Neural progenitor cell (in vitro differentiated cells): ENCODE measurements at regions not wholly inside any gene's neighbourhood (a gene's known extent, or its start where the extent isn't known, plus 50 kb on each side); places are given as distances from the start of the nearest gene placed in this dataset.
"Not testable (repeated sequence)": the region's sequence is repeated elsewhere in the genome, so short reads cannot be mapped to it uniquely, and the experiment has no call there.

Experiments used
- CTCF ChIP-seq: fragments of 200-600 bp; sonication (generic); IDR thresholded peaks from 2 replicates; pipeline ENCODE4 v1.5.1; 2017; ENCODE audit warnings: antibody characterized with exemption, mild to moderate bottlenecking
- EZH2 ChIP-seq: fragments of 200-600 bp; sonication (generic); IDR thresholded peaks from 2 replicates; pipeline ENCODE4 v1.6.1; 2017; ENCODE audit warnings: antibody characterized with exemption, mild to moderate bottlenecking, moderate library complexity
- EZH2phosphoT487 ChIP-seq: fragments of 200-600 bp; sonication (generic); IDR thresholded peaks from 2 replicates; pipeline ENCODE4 v1.6.1; 2017; ENCODE audit warnings: antibody characterized with exemption

- not testable (repeated sequence) for TF ChIP-seq EZH2, EZH2phosphoT487, CTCF
These were observed 213.6 kb downstream of the POTEM start for GRCh38 chr14:19180881-19181280.
